NB4 (cell line): ENCODE measurements at regions not wholly inside any gene's neighbourhood (a gene's known extent, or its start where the extent isn't known, plus 50 kb on each side); places are given as distances from the start of the nearest gene placed in this dataset.
A peak's percentile ranks its signal among the peaks of the same experiment; 100 is the strongest.

Experiments used
- CTCF ChIP-seq: IDR thresholded peaks from one replicate; pipeline ENCODE4 v1.5.1; 2012; ENCODE audit warnings: low read depth, low read length
- MAX ChIP-seq: IDR thresholded peaks from 2 replicates; pipeline ENCODE4 v1.6.1; 2011; ENCODE audit warnings: low read depth, low read length
- POLR2A ChIP-seq: IDR thresholded peaks from 2 replicates; pipeline ENCODE4 v1.6.1; 2011; ENCODE audit warnings: mild to moderate bottlenecking; ENCODE audit not compliant: insufficient read length; ENCODE audit errors: extremely low read depth

GRCh38 chr2:180910831-180911665 lies 69.4 kb upstream of the UBE2E3 start:
- TF ChIP-seq CTCF (peak; percentile 31), MAX (no peak), POLR2A (no peak)
